HEK293 (cell line): ENCODE measurements at regions not wholly inside any gene's neighbourhood (a gene's known extent, or its start where the extent isn't known, plus 50 kb on each side); places are given as distances from the start of the nearest gene placed in this dataset.

Source experiments
- CTCF ChIA-PET: fragments of 350-600 bp; formaldehyde crosslinking; extraction: SDS; loops from one replicate; lab custom pipeline; 2021; ENCODE audit warnings: antibody characterized with exemption; lab: Yijun Ruan, JAX
- POLR2A ChIA-PET: fragments of 300-600 bp; formaldehyde crosslinking; extraction: SDS; loops from one replicate; lab custom pipeline; 2020; ENCODE audit warnings: antibody characterized with exemption, inconsistent platforms; lab: Yijun Ruan, JAX
- H3K27ac ChIP-seq: fragments of 200-500 bp; sonication (Bioruptor generic); 2 replicates; pipeline ENCODE4 v1.5.1; 2014; ENCODE audit warnings: low read depth, low read length, control low read depth, inconsistent platforms; ENCODE audit errors: extremely low read depth
- H3K36me3 ChIP-seq, 2 experiments: fragments of 200-500 bp in 1 of 2; sonication (Bioruptor generic) in 1 of 2; 1 replicate in 1 of 2; 2 replicates in 1 of 2; pipeline ENCODE4 v1.5.1; 2014 to 2017; ENCODE audit warnings: inconsistent platforms in 2 of 2, low read length in 2 of 2; ENCODE audit not compliant: control insufficient read depth in 2 of 2, insufficient read depth in 1 of 2
- H3K4me1 ChIP-seq: fragments of 200-500 bp; sonication (Bioruptor generic); 2 replicates; pipeline ENCODE4 v1.5.1; 2014; ENCODE audit warnings: mild to moderate bottlenecking, low read length, inconsistent platforms; ENCODE audit not compliant: control insufficient read depth, insufficient read depth
- H3K4me3 ChIP-seq: 2 replicates; pipeline ENCODE4 v1.5.1; 2011; ENCODE audit warnings: low read depth, mild to moderate bottlenecking, control low read depth, low read length, moderate library complexity
- H3K9me3 ChIP-seq: fragments of 200-500 bp; sonication (Bioruptor generic); 2 replicates; pipeline ENCODE4 v1.5.1; 2014; ENCODE audit warnings: low read depth, low read length, inconsistent platforms; ENCODE audit not compliant: control insufficient read depth, insufficient read depth
- REPIN1 ChIP-seq: fragments of 450-650 bp; formaldehyde crosslinking; IDR thresholded peaks from 2 replicates; pipeline ENCODE4 v1.5.1; 2017; ENCODE audit warnings: missing biosample characterization, missing genetic modification characterization, low read depth
- SETDB1 ChIP-seq: IDR thresholded peaks from one replicate; pipeline ENCODE4 v1.6.1; 2017; ENCODE audit warnings: mild to moderate bottlenecking, low read length, moderate library complexity, mixed read lengths; ENCODE audit not compliant: insufficient read length
- SP7 ChIP-seq: fragments of 450-650 bp; formaldehyde crosslinking; IDR thresholded peaks from 2 replicates; pipeline ENCODE4 v1.5.1; 2016; ENCODE audit warnings: missing biosample characterization, missing genetic modification characterization
- TCF7L2 ChIP-seq: IDR thresholded peaks from 2 replicates; pipeline ENCODE4 v1.6.1; 2011; ENCODE audit warnings: low read depth, mild to moderate bottlenecking, inconsistent platforms, low read length, moderate library complexity, borderline replicate concordance
- ZBTB10 ChIP-seq: fragments of 450-650 bp; formaldehyde crosslinking; IDR thresholded peaks from 2 replicates; pipeline ENCODE4 v1.5.1; 2016; ENCODE audit warnings: missing biosample characterization, missing genetic modification characterization
- ZNF121 ChIP-seq: fragments of 450-650 bp; formaldehyde crosslinking; IDR thresholded peaks from 2 replicates; pipeline ENCODE4 v1.5.1; 2016; ENCODE audit warnings: missing biosample characterization, missing genetic modification characterization
- ZNF132 ChIP-seq: fragments of 450-650 bp; formaldehyde crosslinking; IDR thresholded peaks from 2 replicates; pipeline ENCODE4 v1.5.1; 2017; ENCODE audit warnings: missing biosample characterization, missing genetic modification characterization, borderline replicate concordance
- ZNF155 ChIP-seq: fragments of 450-650 bp; formaldehyde crosslinking; IDR thresholded peaks from 2 replicates; pipeline ENCODE4 v1.5.1; 2016; ENCODE audit warnings: missing biosample characterization, missing genetic modification characterization
- ZNF19 ChIP-seq: fragments of 450-650 bp; formaldehyde crosslinking; IDR thresholded peaks from 2 replicates; pipeline ENCODE4; 2016; ENCODE audit warnings: missing biosample characterization, missing genetic modification characterization, low read depth
- ZNF221 ChIP-seq: fragments of 450-650 bp; formaldehyde crosslinking; IDR thresholded peaks from 2 replicates; pipeline ENCODE4 v1.5.1; 2017; ENCODE audit warnings: missing biosample characterization, missing genetic modification characterization, borderline replicate concordance
- ZNF248 ChIP-seq: fragments of 450-650 bp; formaldehyde crosslinking; IDR thresholded peaks from 2 replicates; pipeline ENCODE4 v1.5.1; 2017; ENCODE audit warnings: missing biosample characterization, missing genetic modification characterization
- ZNF324 ChIP-seq: fragments of 450-650 bp; formaldehyde crosslinking; IDR thresholded peaks from 2 replicates; pipeline ENCODE4 v1.5.1; 2016; ENCODE audit warnings: missing biosample characterization, missing genetic modification characterization
- ZNF404 ChIP-seq: fragments of 450-650 bp; formaldehyde crosslinking; IDR thresholded peaks from 2 replicates; pipeline ENCODE4 v1.5.1; 2017; ENCODE audit warnings: missing biosample characterization, missing genetic modification characterization
- ZNF426 ChIP-seq: fragments of 450-650 bp; formaldehyde crosslinking; IDR thresholded peaks from 2 replicates; pipeline ENCODE4 v1.5.1; 2017; ENCODE audit warnings: missing biosample characterization, missing genetic modification characterization, mild to moderate bottlenecking, inconsistent platforms, moderate library complexity
- ZNF510 ChIP-seq: fragments of 450-650 bp; formaldehyde crosslinking; IDR thresholded peaks from 2 replicates; pipeline ENCODE4 v1.5.1; 2018; ENCODE audit warnings: mild to moderate bottlenecking, missing genetic modification characterization, missing biosample characterization; ENCODE audit not compliant: insufficient replicate concordance
- ZNF623 ChIP-seq: fragments of 450-650 bp; formaldehyde crosslinking; IDR thresholded peaks from 2 replicates; pipeline ENCODE4 v1.5.1; 2016; ENCODE audit warnings: missing biosample characterization, missing genetic modification characterization
- ZNF677 ChIP-seq: fragments of 450-650 bp; IDR thresholded peaks from 2 replicates; pipeline ENCODE4 v1.5.0; 2018; ENCODE audit warnings: missing biosample characterization, mild to moderate bottlenecking, missing genetic modification characterization, moderate library complexity
- ZNF704 ChIP-seq: fragments of 450-650 bp; formaldehyde crosslinking; IDR thresholded peaks from 2 replicates; pipeline ENCODE4 v1.5.1; 2016; ENCODE audit warnings: missing biosample characterization, missing genetic modification characterization
- ZNF777 ChIP-seq: fragments of 450-650 bp; formaldehyde crosslinking; IDR thresholded peaks from 2 replicates; pipeline ENCODE4 v1.5.1; 2017; ENCODE audit warnings: missing biosample characterization, missing genetic modification characterization, borderline replicate concordance
- ZNF843 ChIP-seq: fragments of 450-650 bp; formaldehyde crosslinking; IDR thresholded peaks from 2 replicates; pipeline ENCODE4 v1.5.1; 2016; ENCODE audit warnings: missing biosample characterization, missing genetic modification characterization
- TF ChIP-seq, protein P1 (sequence below): fragments of 450-650 bp; formaldehyde crosslinking; IDR thresholded peaks from 2 replicates; pipeline ENCODE4 v1.5.1; 2016; ENCODE audit warnings: missing biosample characterization, missing genetic modification characterization

GRCh38 chr3:17941152-17941551 lies 198.7 kb upstream of the TBC1D5 start:
- no peaks in the 10 kb centered on the region for H3K9me3 ChIP-seq
- no peaks in the 10 kb centered on the region for H3K36me3 ChIP-seq
- H3K4me1 ChIP-seq = no peaks in the 10 kb centered on the region
- H3K27ac ChIP-seq = no peak overlapping the region
- no peak overlapping the region for H3K4me3 ChIP-seq
- CTCF ChIA-PET = no interaction called here
- POLR2A ChIA-PET = no interaction called here
- no peak for TF ChIP-seq ZNF404 (tag by site-specific recombination)
- no peak for TF ChIP-seq ZNF121
- no peak for TF ChIP-seq ZNF843
- TF ChIP-seq ZNF510 (tag by site-specific recombination) = no peak
- TF ChIP-seq ZNF623 = no peak
- TF ChIP-seq ZNF248 (tag by site-specific recombination) = no peak
- TF ChIP-seq ZNF132 (tag by site-specific recombination) = no peak
- no peak for TF ChIP-seq ZNF19 (tag by site-specific recombination)
- TF ChIP-seq SETDB1 = no peak
- no peak for TF ChIP-seq ZNF426 (tag by site-specific recombination)

DNA sequence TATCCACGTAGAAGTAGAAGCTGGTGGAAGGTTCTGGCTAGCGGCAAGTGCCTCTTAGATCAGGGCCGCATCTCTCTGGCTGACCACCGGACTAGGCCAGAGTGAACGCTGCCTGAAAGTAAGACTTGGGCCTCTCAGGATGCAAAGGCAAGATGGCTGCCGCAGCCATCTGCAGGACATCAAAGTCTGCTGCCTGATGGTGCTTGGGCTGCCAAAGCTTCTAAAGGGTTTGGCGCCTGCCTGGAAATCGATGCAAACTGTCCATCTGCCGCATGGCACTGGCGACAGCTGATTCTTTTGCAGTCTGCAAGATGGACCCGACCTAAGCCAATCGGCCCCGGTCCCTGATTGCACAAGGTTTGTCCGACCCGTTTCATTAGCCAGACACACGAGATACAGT lies 196.7 kb upstream of the TBC1D5 start:
- H3K27ac ChIP-seq = no peak overlapping the region
- H3K36me3 ChIP-seq = no peaks in the 10 kb centered on the region
- no peaks in the 10 kb centered on the region for H3K9me3 ChIP-seq
- POLR2A ChIA-PET = no interaction called here
- no peak for TF ChIP-seq TCF7L2
- TF ChIP-seq, all 188 proteins: peak for 0
- CTCF ChIA-PET = interaction anchor here (0.6 kb wide), 1 partner anchor 30 kb away, joined by 3 read pairs; no protein-coding TSS in a partner anchor
- no peak overlapping the region for H3K4me3 ChIP-seq
- no peaks in the 10 kb centered on the region for H3K4me1 ChIP-seq

- Histone ChIP-seq H3K9me3 (no peaks in the 10 kb centered on the region), H3K4me1 (no peaks in the 10 kb centered on the region), H3K27ac (no peak overlapping the region), H3K36me3 (no peaks in the 10 kb centered on the region), H3K4me3 (no peak overlapping the region)
- CTCF ChIA-PET = interaction anchor here (0.5 to 0.6 kb wide), 2 partner anchors 31 to 98 kb away, joined by 3 to 4 read pairs; no protein-coding TSS in a partner anchor
- POLR2A ChIA-PET = no interaction called here
- no peak for TF ChIP-seq ZBTB10 (tag by site-specific recombination)
- TF ChIP-seq REPIN1 (tag by site-specific recombination) = no peak
- TF ChIP-seq ZNF324 (tag by site-specific recombination) = no peak
- TF ChIP-seq ZNF704 (tag by site-specific recombination) = no peak
- TF ChIP-seq, protein P1, sequence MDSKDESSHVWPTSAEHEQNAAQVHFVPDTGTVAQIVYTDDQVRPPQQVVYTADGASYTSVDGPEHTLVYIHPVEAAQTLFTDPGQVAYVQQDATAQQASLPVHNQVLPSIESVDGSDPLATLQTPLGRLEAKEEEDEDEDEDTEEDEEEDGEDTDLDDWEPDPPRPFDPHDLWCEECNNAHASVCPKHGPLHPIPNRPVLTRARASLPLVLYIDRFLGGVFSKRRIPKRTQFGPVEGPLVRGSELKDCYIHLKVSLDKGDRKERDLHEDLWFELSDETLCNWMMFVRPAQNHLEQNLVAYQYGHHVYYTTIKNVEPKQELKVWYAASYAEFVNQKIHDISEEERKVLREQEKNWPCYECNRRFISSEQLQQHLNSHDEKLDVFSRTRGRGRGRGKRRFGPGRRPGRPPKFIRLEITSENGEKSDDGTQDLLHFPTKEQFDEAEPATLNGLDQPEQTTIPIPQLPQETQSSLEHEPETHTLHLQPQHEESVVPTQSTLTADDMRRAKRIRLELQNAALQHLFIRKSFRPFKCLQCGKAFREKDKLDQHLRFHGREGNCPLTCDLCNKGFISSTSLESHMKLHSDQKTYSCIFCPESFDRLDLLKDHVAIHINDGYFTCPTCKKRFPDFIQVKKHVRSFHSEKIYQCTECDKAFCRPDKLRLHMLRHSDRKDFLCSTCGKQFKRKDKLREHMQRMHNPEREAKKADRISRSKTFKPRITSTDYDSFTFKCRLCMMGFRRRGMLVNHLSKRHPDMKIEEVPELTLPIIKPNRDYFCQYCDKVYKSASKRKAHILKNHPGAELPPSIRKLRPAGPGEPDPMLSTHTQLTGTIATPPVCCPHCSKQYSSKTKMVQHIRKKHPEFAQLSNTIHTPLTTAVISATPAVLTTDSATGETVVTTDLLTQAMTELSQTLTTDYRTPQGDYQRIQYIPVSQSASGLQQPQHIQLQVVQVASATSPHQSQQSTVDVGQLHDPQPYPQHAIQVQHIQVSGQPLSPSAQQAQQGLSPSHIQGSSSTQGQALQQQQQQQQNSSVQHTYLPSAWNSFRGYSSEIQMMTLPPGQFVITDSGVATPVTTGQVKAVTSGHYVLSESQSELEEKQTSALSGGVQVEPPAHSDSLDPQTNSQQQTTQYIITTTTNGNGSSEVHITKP = no peak
- TF ChIP-seq ZNF677 (tag by site-specific recombination) = no peak
- TF ChIP-seq ZNF221 (tag by site-specific recombination) = no peak
- TF ChIP-seq ZNF155 (tag by site-specific recombination) = no peak
- TF ChIP-seq ZNF248 (tag by site-specific recombination) = no peak
- no peak for TF ChIP-seq ZNF404 (tag by site-specific recombination)
- no peak for TF ChIP-seq ZNF777
- TF ChIP-seq SP7 = no peak
These were observed 195.9 kb upstream of the TBC1D5 start for GRCh38 chr3:17938313-17938712.
